Parathyroid adenoma (tissue), 2 donors: ENCODE measurements at regions not wholly inside any gene's neighbourhood (a gene's known extent, or its start where the extent isn't known, plus 50 kb on each side); places are given as distances from the start of the nearest gene placed in this dataset.

Experiments
- H2AFZ ChIP-seq: fragments of 300-600 bp; sonication (generic); one replicate; pipeline ENCODE4 v1.7.0; 2017; ENCODE audit warnings: antibody characterized with exemption, mild to moderate bottlenecking
- H3K27ac ChIP-seq: fragments of 300-600 bp; sonication (generic); one replicate; pipeline ENCODE4 v1.7.0; 2017
- H3K27me3 ChIP-seq: fragments of 300-600 bp; sonication (generic); one replicate; pipeline ENCODE4 v1.7.0; 2017; ENCODE audit warnings: low read length; ENCODE audit not compliant: control insufficient read depth, insufficient read depth
- H3K36me3 ChIP-seq: fragments of 300-600 bp; sonication (generic); one replicate; pipeline ENCODE4 v1.7.0; 2017; ENCODE audit warnings: low read length; ENCODE audit not compliant: control insufficient read depth, insufficient read depth
- H3K4me1 ChIP-seq: fragments of 300-600 bp; sonication (generic); one replicate; pipeline ENCODE4 v1.7.0; 2017; ENCODE audit warnings: control low read depth
- H3K4me2 ChIP-seq: fragments of 300-600 bp; sonication (generic); one replicate; pipeline ENCODE4 v1.7.0; 2017; ENCODE audit warnings: low read length
- H3K4me3 ChIP-seq: fragments of 300-600 bp; sonication (generic); one replicate; pipeline ENCODE4 v1.7.0; 2017; ENCODE audit warnings: low read depth, low read length
- H3K79me2 ChIP-seq: fragments of 300-600 bp; sonication (generic); one replicate; pipeline ENCODE4 v1.7.0; 2017; ENCODE audit warnings: control low read depth
- H3K9ac ChIP-seq: fragments of 300-600 bp; sonication (generic); one replicate; pipeline ENCODE4 v1.7.0; 2017; ENCODE audit warnings: mild to moderate bottlenecking
- H3K9me3 ChIP-seq: fragments of 300-600 bp; sonication (generic); one replicate; pipeline ENCODE4 v1.7.0; 2017; ENCODE audit warnings: low read length; ENCODE audit not compliant: control insufficient read depth
- TF ChIP-seq, protein P1 (sequence below): fragments of 300-600 bp; sonication (generic); IDR thresholded peaks from one replicate; pipeline ENCODE4 v1.7.0; 2017; ENCODE audit warnings: antibody characterized with exemption, mild to moderate bottlenecking
- donor health status: primary hyperparathyroidism.

GRCh38 chr20:7387638-7388193 lies 552.5 kb downstream of the HAO1 start:
- Histone ChIP-seq H3K27me3 (no peaks in the 10 kb centered on the region), H3K36me3 (no peaks in the 10 kb centered on the region), H3K9ac (no peak overlapping the region), H3K27ac (no peak overlapping the region), H3K4me1 (no peaks in the 10 kb centered on the region), H3K9me3 (no peaks in the 10 kb centered on the region), H3K4me2 (no peak overlapping the region), H3K4me3 (no peak overlapping the region), H3K79me2 (no peaks in the 10 kb centered on the region), H2AFZ (no peak overlapping the region)
- TF ChIP-seq, protein P1, sequence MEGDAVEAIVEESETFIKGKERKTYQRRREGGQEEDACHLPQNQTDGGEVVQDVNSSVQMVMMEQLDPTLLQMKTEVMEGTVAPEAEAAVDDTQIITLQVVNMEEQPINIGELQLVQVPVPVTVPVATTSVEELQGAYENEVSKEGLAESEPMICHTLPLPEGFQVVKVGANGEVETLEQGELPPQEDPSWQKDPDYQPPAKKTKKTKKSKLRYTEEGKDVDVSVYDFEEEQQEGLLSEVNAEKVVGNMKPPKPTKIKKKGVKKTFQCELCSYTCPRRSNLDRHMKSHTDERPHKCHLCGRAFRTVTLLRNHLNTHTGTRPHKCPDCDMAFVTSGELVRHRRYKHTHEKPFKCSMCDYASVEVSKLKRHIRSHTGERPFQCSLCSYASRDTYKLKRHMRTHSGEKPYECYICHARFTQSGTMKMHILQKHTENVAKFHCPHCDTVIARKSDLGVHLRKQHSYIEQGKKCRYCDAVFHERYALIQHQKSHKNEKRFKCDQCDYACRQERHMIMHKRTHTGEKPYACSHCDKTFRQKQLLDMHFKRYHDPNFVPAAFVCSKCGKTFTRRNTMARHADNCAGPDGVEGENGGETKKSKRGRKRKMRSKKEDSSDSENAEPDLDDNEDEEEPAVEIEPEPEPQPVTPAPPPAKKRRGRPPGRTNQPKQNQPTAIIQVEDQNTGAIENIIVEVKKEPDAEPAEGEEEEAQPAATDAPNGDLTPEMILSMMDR: no peak

- no peak overlapping the region for H2AFZ ChIP-seq
- no peak overlapping the region for H3K4me2 ChIP-seq
- H3K9ac ChIP-seq: no peak overlapping the region
- H3K79me2 ChIP-seq: no peaks in the 10 kb centered on the region
- H3K9me3 ChIP-seq: no peaks in the 10 kb centered on the region
- H3K4me3 ChIP-seq: no peak overlapping the region
- H3K27ac ChIP-seq: no peak overlapping the region
- H3K4me1 ChIP-seq: no peaks in the 10 kb centered on the region
- no peaks in the 10 kb centered on the region for H3K36me3 ChIP-seq
- H3K27me3 ChIP-seq: no peaks in the 10 kb centered on the region
- TF ChIP-seq, protein P1: no peak
Measured at GRCh38 chr20:7389216-7389615, 551.0 kb downstream of the HAO1 start.

GRCh38 chr20:7392542-7393206 lies 547.6 kb downstream of the HAO1 start:
- Histone ChIP-seq H3K4me2 (no peak overlapping the region), H3K36me3 (no peaks in the 10 kb centered on the region), H3K9me3 (no peaks in the 10 kb centered on the region), H3K27me3 (no peaks in the 10 kb centered on the region), H3K4me1 (no peaks in the 10 kb centered on the region), H3K79me2 (no peaks in the 10 kb centered on the region), H3K4me3 (no peak overlapping the region), H3K9ac (no peak overlapping the region), H3K27ac (no peak overlapping the region), H2AFZ (no peak overlapping the region)
- TF ChIP-seq, protein P1: no peak

GRCh38 chr20:7399114-7399513 lies 541.1 kb downstream of the HAO1 start:
- TF ChIP-seq, protein P1: no peak
- no peak overlapping the region for H3K27ac ChIP-seq

DNA sequence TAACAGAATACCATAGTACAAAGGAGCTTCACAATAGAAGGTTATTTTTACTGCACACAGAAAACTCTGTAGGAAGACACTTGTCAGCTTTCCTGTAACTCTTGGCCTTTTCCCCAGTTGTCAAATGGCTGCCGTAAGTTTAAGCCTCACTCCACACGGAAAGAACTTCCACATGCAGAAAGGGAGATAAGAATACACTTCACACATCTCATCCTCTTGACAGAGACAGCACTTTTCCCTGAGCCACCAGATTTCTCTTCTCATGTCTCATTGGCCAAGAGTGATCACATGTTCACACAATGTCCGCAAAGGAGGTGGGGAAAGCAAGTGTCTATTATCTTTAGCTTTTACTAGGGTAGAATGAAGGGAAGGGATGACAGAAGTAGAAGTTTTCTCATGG lies 540.7 kb downstream of the HAO1 start:
- no peak overlapping the region for H3K4me2 ChIP-seq
- no peaks in the 10 kb centered on the region for H3K27me3 ChIP-seq
- H3K36me3 ChIP-seq: no peaks in the 10 kb centered on the region
- no peaks in the 10 kb centered on the region for H3K79me2 ChIP-seq
- H3K4me3 ChIP-seq: no peak overlapping the region
- H3K4me1 ChIP-seq: no peaks in the 10 kb centered on the region
- no peaks in the 10 kb centered on the region for H3K9me3 ChIP-seq
- TF ChIP-seq, protein P1: no peak
- H3K9ac ChIP-seq: no peak overlapping the region
- H2AFZ ChIP-seq: no peak overlapping the region
- H3K27ac ChIP-seq: no peak overlapping the region

More at GRCh38 chr20:7399114-7399513, 541.1 kb downstream of the HAO1 start:
- Histone ChIP-seq H3K4me2 (no peak overlapping the region), H3K27me3 (no peaks in the 10 kb centered on the region), H3K4me1 (no peaks in the 10 kb centered on the region), H2AFZ (no peak overlapping the region), H3K36me3 (no peaks in the 10 kb centered on the region), H3K9me3 (no peaks in the 10 kb centered on the region), H3K4me3 (no peak overlapping the region), H3K9ac (no peak overlapping the region), H3K79me2 (no peaks in the 10 kb centered on the region)
